Liver (tissue), 8 donors: ENCODE measurements at regions not wholly inside any gene's neighbourhood (a gene's known extent, or its start where the extent isn't known, plus 50 kb on each side); places are given as distances from the start of the nearest gene placed in this dataset.

ENCODE experiments used
- DNase-seq: peaks from one replicate; pipeline ENCODE4 v3.0.0-alpha.2; 2017; ENCODE audit warnings: low spot score
- H3K27ac ChIP-seq, 2 donors: one replicate each; pipeline ENCODE4 v1.7.0; 2013; ENCODE audit warnings: inconsistent platforms in 2 of 2, low read length in 2 of 2, control low read depth in 1 of 2, low read depth in 1 of 2, mild to moderate bottlenecking in 1 of 2
- H3K27me3 ChIP-seq, 4 donors: one replicate each; pipeline versions ENCODE4 v1.6.1 to v1.7.0; 2013; ENCODE audit warnings: low read length in 3 of 4, inconsistent platforms in 1 of 4, mild to moderate bottlenecking in 1 of 4, moderate library complexity in 1 of 4; ENCODE audit not compliant: control insufficient read depth in 4 of 4, insufficient read depth in 4 of 4
- H3K36me3 ChIP-seq, 4 donors: one replicate each; pipeline versions ENCODE4 v1.6.1 to v1.7.0; 2013; ENCODE audit warnings: low read length in 3 of 4, mild to moderate bottlenecking in 3 of 4, low read depth in 1 of 4, moderate library complexity in 1 of 4; ENCODE audit not compliant: control insufficient read depth in 4 of 4, insufficient read depth in 3 of 4
- H3K4me1 ChIP-seq, 4 donors: one replicate each; pipeline versions ENCODE4 v1.6.1 to v1.7.0; 2013; ENCODE audit warnings: low read length in 3 of 4, mild to moderate bottlenecking in 3 of 4, moderate library complexity in 1 of 4; ENCODE audit not compliant: control insufficient read depth in 4 of 4, insufficient read depth in 4 of 4
- H3K4me3 ChIP-seq, 3 donors: one replicate each; pipeline versions ENCODE4 v1.6.1 to v1.7.0; 2013; ENCODE audit warnings: low read length in 3 of 3, control low read depth in 1 of 3, low read depth in 1 of 3, mild to moderate bottlenecking in 1 of 3
- H3K9ac ChIP-seq, 2 donors: one replicate each; pipeline ENCODE4 v1.7.0; 2013; ENCODE audit warnings: low read length in 2 of 2, mild to moderate bottlenecking in 2 of 2, moderate library complexity in 2 of 2, control low read depth in 1 of 2, low read depth in 1 of 2
- H3K9me3 ChIP-seq, 4 donors: one replicate each; pipeline versions ENCODE4 v1.6.1 to v1.7.0; 2013; ENCODE audit warnings: low read length in 3 of 4; ENCODE audit not compliant: control insufficient read depth in 4 of 4
- ATF3 ChIP-seq: IDR thresholded peaks from 2 replicates; pipeline ENCODE4 v1.6.1; 2016; ENCODE audit warnings: antibody characterized with exemption
- CTCF ChIP-seq: fragments of 150-350 bp; IDR thresholded peaks from 2 replicates; pipeline ENCODE4 v1.5.1; 2017; ENCODE audit warnings: improper control_type of control experiment, low read depth, low read length; ENCODE audit not compliant: missing input control
- EGR1 ChIP-seq, 2 donors: IDR thresholded peaks; 2 replicates each; pipeline ENCODE4 v1.6.1; 2016 to 2018; ENCODE audit warnings: antibody characterized with exemption in 2 of 2, low read depth in 2 of 2
- FOXA2 ChIP-seq: IDR thresholded peaks from 2 replicates; pipeline ENCODE4 v1.6.1; 2016; ENCODE audit warnings: antibody characterized with exemption
- GABPA ChIP-seq, 2 donors: IDR thresholded peaks in 1 of 2; conservative IDR thresholded peaks in 1 of 2; 2 replicates each; pipeline ENCODE4 v1.6.1; 2016; ENCODE audit warnings: antibody characterized with exemption in 2 of 2, mild to moderate bottlenecking in 1 of 2, moderate library complexity in 1 of 2
- HNF4A ChIP-seq, 2 donors: conservative IDR thresholded peaks; 2 replicates each; pipeline ENCODE4 v1.6.1; 2016; ENCODE audit warnings: antibody characterized with exemption in 2 of 2, mild to moderate bottlenecking in 2 of 2
- HNF4G ChIP-seq: IDR thresholded peaks from 2 replicates; pipeline ENCODE4 v1.6.1; 2016; ENCODE audit warnings: antibody characterized with exemption
- JUND ChIP-seq, 2 donors: IDR thresholded peaks; 2 replicates each; pipeline ENCODE4 v1.6.1; 2016; ENCODE audit warnings: antibody characterized with exemption in 2 of 2
- MAX ChIP-seq: IDR thresholded peaks from 2 replicates; pipeline ENCODE4 v1.6.1; 2016; ENCODE audit warnings: antibody characterized with exemption
- NR2F2 ChIP-seq: IDR thresholded peaks from 2 replicates; pipeline ENCODE4 v1.6.1; 2016; ENCODE audit warnings: antibody characterized with exemption
- RAD21 ChIP-seq, 2 donors: IDR thresholded peaks; 2 replicates each; pipeline ENCODE4 v1.6.1; 2016; ENCODE audit warnings: antibody characterized with exemption in 2 of 2, mild to moderate bottlenecking in 2 of 2
- REST ChIP-seq: IDR thresholded peaks from 2 replicates; pipeline ENCODE4 v1.6.1; 2016; ENCODE audit warnings: antibody characterized with exemption, mild to moderate bottlenecking
- RXRA ChIP-seq, 2 donors: IDR thresholded peaks; 2 replicates each; pipeline ENCODE4 v1.6.1; 2017 to 2018; ENCODE audit warnings: antibody characterized with exemption in 2 of 2, mild to moderate bottlenecking in 1 of 2
- SP1 ChIP-seq: IDR thresholded peaks from 2 replicates; pipeline ENCODE4 v1.6.1; 2018; ENCODE audit warnings: antibody characterized with exemption, mild to moderate bottlenecking
- TAF1 ChIP-seq: conservative IDR thresholded peaks from 2 replicates; pipeline ENCODE4 v1.6.1; 2016; ENCODE audit warnings: antibody characterized with exemption, mild to moderate bottlenecking
- YY1 ChIP-seq: IDR thresholded peaks from 2 replicates; pipeline ENCODE4 v1.6.1; 2016; ENCODE audit warnings: antibody characterized with exemption, mild to moderate bottlenecking
- ZBTB33 ChIP-seq: IDR thresholded peaks from 2 replicates; pipeline ENCODE4 v1.6.1; 2016; ENCODE audit warnings: antibody characterized with exemption
- WGBS: extraction: QIAGEN DNeasy Blood & Tissue Kit; methylation state at CpG from one replicate; pipeline ENCODE4 v1.1.7; 2013; 5-methylcytosine and 5-hydroxymethylcytosine counted together
- donor health status: healthy.
- donor health status: healthy.
- donor health status: healthy.
- donor health status: healthy.
- donor health status: healthy.

- TF ChIP-seq ATF3 (no peak), MAX (no peak)
Observed at GRCh38 chr9:89663614-89663970, 58.8 kb downstream of the GADD45G start (continued).

- Histone ChIP-seq H3K4me1 (peaks cover 34 to 87% (median 56%) of the 10 kb centered on the region in 4 donors), H3K4me3 (no peak overlapping the region), H3K9me3 (no peaks in the 10 kb centered on the region), H3K9ac (no peak overlapping the region), H3K27me3 (no peaks in the 10 kb centered on the region), H3K36me3 (no peaks in the 10 kb centered on the region), H3K27ac (peak overlapping the region in 1 of 2 donors; percentile 68)
- TF ChIP-seq RXRA (IDR thresholded peaks at IDR 0.05): no peak
- no peak for TF ChIP-seq ATF3
- TF ChIP-seq NR2F2: no peak
- TF ChIP-seq FOXA2: no peak
- no peak for TF ChIP-seq GABPA (IDR thresholded peaks at IDR 0.05 in 1 of 2, conservative IDR thresholded peaks at IDR 0.05 in 1 of 2)
- no peak for TF ChIP-seq CTCF
- no peak for TF ChIP-seq RAD21 (IDR thresholded peaks at IDR 0.05)
- TF ChIP-seq SP1: no peak
- no peak for TF ChIP-seq HNF4G
- no peak for TF ChIP-seq EGR1 (IDR thresholded peaks at IDR 0.05; ENCODE audit: low read depth in 2 of 2)
- no peak for TF ChIP-seq REST
- TF ChIP-seq HNF4A (conservative IDR thresholded peaks at IDR 0.05): no peak
- TF ChIP-seq TAF1: no peak
- no peak for TF ChIP-seq YY1
- TF ChIP-seq JUND (IDR thresholded peaks at IDR 0.05): no peak
- 96% methylated on average over 4 of the region's 4 CpGs for WGBS
- no peak for DNase-seq
Observed at GRCh38 chr9:89664010-89664409, 59.2 kb downstream of the GADD45G start.

GRCh38 chr9:89664896-89665329 lies 60.1 kb downstream of the GADD45G start:
- H3K27ac ChIP-seq: peak overlapping the region in 1 of 2 donors; percentile 68
- WGBS: 47% methylated on average over 13 of the region's 13 CpGs
- peaks cover 40 to 89% (median 62%) of the 10 kb centered on the region in 4 donors for H3K4me1 ChIP-seq
- TF ChIP-seq GABPA (IDR thresholded peaks at IDR 0.05 in 1 of 2, conservative IDR thresholded peaks at IDR 0.05 in 1 of 2) (peak in 1 of 2 donors; percentile 62), NR2F2 (peak; percentile 62), ZBTB33 (peak; percentile 61), CTCF (no peak), JUND (IDR thresholded peaks at IDR 0.05) (peak; percentile 59 to 72), HNF4G (peak; percentile 77), ATF3 (peak; percentile 55), YY1 (peak; percentile 74), RAD21 (IDR thresholded peaks at IDR 0.05) (peak; percentile 46 to 67), SP1 (peak; percentile 100), EGR1 (IDR thresholded peaks at IDR 0.05; ENCODE audit: low read depth in 2 of 2) (peak in 1 of 2 donors; percentile 67), FOXA2 (peak; percentile 56)

More at GRCh38 chr9:89664896-89665329, 60.1 kb downstream of the GADD45G start:
- H3K4me3 ChIP-seq: peak overlapping the region in 1 of 3 donors; percentile 5
- H3K9me3 ChIP-seq: no peaks in the 10 kb centered on the region
- DNase-seq: no peak
- no peaks in the 10 kb centered on the region for H3K27me3 ChIP-seq
- H3K9ac ChIP-seq: peak overlapping the region in 1 of 2 donors; percentile 24
- H3K36me3 ChIP-seq: no peaks in the 10 kb centered on the region
